GM23338 (cell line): ENCODE measurements at regions not wholly inside any gene's neighbourhood (a gene's known extent, or its start where the extent isn't known, plus 50 kb on each side); places are given as distances from the start of the nearest gene placed in this dataset.

ENCODE experiments used
- ATAC-seq: fragments of 200-7000 bp; cut with Tn5 transposase; 3 replicates; pipeline ENCODE4 v1.9.1; 2020
- DNase-seq: peaks from one replicate; pipeline ENCODE4 v3.0.0-alpha.2; 2015; ENCODE audit warnings: low spot score
- H2AFZ ChIP-seq: fragments of 200-600 bp; sonication (generic); 2 replicates; pipeline ENCODE4 v1.8.0; 2016; ENCODE audit warnings: antibody characterized with exemption, mild to moderate bottlenecking, moderate library complexity
- H3F3A ChIP-seq: fragments of 200-600 bp; sonication (generic); replicated peaks from 2 replicates; pipeline ENCODE4 v1.8.0; 2017; ENCODE audit warnings: antibody characterized with exemption, mixed run types, low read depth
- H3K27ac ChIP-seq: fragments of 200-600 bp; sonication (generic); 2 replicates; pipeline ENCODE4 v1.6.1; 2016; ENCODE audit warnings: low read depth
- H3K27me3 ChIP-seq: fragments of 200-600 bp; sonication (generic); 2 replicates; pipeline ENCODE4 v1.8.0; 2016; ENCODE audit warnings: mild to moderate bottlenecking, mixed run types, moderate library complexity; ENCODE audit not compliant: insufficient read depth
- H3K36me3 ChIP-seq: fragments of 200-600 bp; sonication (generic); 2 replicates; pipeline ENCODE4 v1.8.0; 2016; ENCODE audit warnings: mild to moderate bottlenecking; ENCODE audit not compliant: insufficient read depth
- H3K4me1 ChIP-seq: fragments of 200-600 bp; sonication (generic); 2 replicates; pipeline ENCODE4 v1.8.0; 2016; ENCODE audit warnings: mild to moderate bottlenecking, moderate library complexity; ENCODE audit not compliant: insufficient read depth
- H3K4me2 ChIP-seq: fragments of 200-600 bp; sonication (generic); 2 replicates; pipeline ENCODE4 v1.7.1; 2017; ENCODE audit warnings: mixed run types
- H3K4me3 ChIP-seq: fragments of 200-600 bp; sonication (generic); 2 replicates; pipeline ENCODE4 v1.6.1; 2016; ENCODE audit warnings: mixed run types
- H3K79me2 ChIP-seq: fragments of 200-600 bp; sonication (generic); replicated peaks from 2 replicates; pipeline ENCODE4 v1.8.0; 2017; ENCODE audit warnings: mild to moderate bottlenecking; ENCODE audit not compliant: insufficient read depth
- H3K9me2 ChIP-seq: fragments of 200-600 bp; sonication (generic); 2 replicates; pipeline ENCODE4 v1.8.0; 2017; ENCODE audit not compliant: insufficient read depth
- H4K20me1 ChIP-seq: fragments of 200-600 bp; sonication (generic); replicated peaks from 2 replicates; pipeline ENCODE4 v1.8.0; 2017; ENCODE audit warnings: mild to moderate bottlenecking; ENCODE audit not compliant: insufficient read depth
- H3K27ac Mint-ChIP-seq: 2 replicates; pipeline ENCODE4 v1.8.0; 2020; ENCODE audit warnings: inconsistent platforms, mild to moderate bottlenecking, moderate library complexity, mixed read lengths
- H3K27me3 Mint-ChIP-seq: 3 replicates; pipeline ENCODE4 v1.8.0; 2022; ENCODE audit warnings: low read depth, mild to moderate bottlenecking, moderate library complexity, mixed read lengths, inconsistent platforms; ENCODE audit not compliant: insufficient read depth, poor library complexity
- H3K36me3 Mint-ChIP-seq: 3 replicates; pipeline ENCODE4 v1.8.0; 2021; ENCODE audit warnings: low read depth, mild to moderate bottlenecking, inconsistent platforms, moderate library complexity, mixed read lengths
- H3K4me1 Mint-ChIP-seq: 3 replicates; pipeline ENCODE4 v1.8.0; 2020; ENCODE audit warnings: mild to moderate bottlenecking, inconsistent platforms, mixed read lengths
- H3K4me3 Mint-ChIP-seq: 3 replicates; pipeline ENCODE4 v1.8.0; 2021; ENCODE audit warnings: moderate library complexity, mild to moderate bottlenecking, inconsistent platforms, mixed read lengths
- H3K9me3 Mint-ChIP-seq: 3 replicates; pipeline ENCODE4 v1.8.0; 2020; ENCODE audit warnings: moderate library complexity, mild to moderate bottlenecking, inconsistent platforms, mixed read lengths
- EZH2 ChIP-seq: fragments of 200-600 bp; sonication (generic); IDR thresholded peaks from one replicate; pipeline ENCODE4 v1.8.0; 2017; ENCODE audit warnings: antibody characterized with exemption, mild to moderate bottlenecking, low read depth; ENCODE audit not compliant: unreplicated experiment
- NANOG ChIP-seq: IDR thresholded peaks from 2 replicates; pipeline ENCODE4 v1.6.1; 2016; ENCODE audit warnings: antibody characterized with exemption, borderline replicate concordance
- POLR2AphosphoS5 ChIP-seq: IDR thresholded peaks from 2 replicates; pipeline ENCODE4 v1.6.1; 2016; ENCODE audit warnings: antibody characterized with exemption, low read depth
- STAT1 ChIP-seq: IDR thresholded peaks from one replicate; pipeline ENCODE4 v1.6.1; 2016; ENCODE audit warnings: antibody characterized with exemption; ENCODE audit not compliant: unreplicated experiment
- ZNF114 ChIP-seq: fragments of 250-450 bp; sonication (Bioruptor Pico); IDR thresholded peaks from 2 replicates; pipeline ENCODE4 v1.5.0; 2020; ENCODE audit warnings: mild to moderate bottlenecking, moderate library complexity
- ZNF462 ChIP-seq: fragments of 250-450 bp; sonication (Bioruptor Pico); IDR thresholded peaks from 2 replicates; pipeline ENCODE4 v1.5.0; 2020; ENCODE audit warnings: mild to moderate bottlenecking, moderate library complexity

- TF ChIP-seq ZNF462 (CRISPR knock-in tag): no peak
These were observed 552.4 kb upstream of the DAB1 start (continued) for GRCh38 chr1:57976216-57976615.

DNA sequence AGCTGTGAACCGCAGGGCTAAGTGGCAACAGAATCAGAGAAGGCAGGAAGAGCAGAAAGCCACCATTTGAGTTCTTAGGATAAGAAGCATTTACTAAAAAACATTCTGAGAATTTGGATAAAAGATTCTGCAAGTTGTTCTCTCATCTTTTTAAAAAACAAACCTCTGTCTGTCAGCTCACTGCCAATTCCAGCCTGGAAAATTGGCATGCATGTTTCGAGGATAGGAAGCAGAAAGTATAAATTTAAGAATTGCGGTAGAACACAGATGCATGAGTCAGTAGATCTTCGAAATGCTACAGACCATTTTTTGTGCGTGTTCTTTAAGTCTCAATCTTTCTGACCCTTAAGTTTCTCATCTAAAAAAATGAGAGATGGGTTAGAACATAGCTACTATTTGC is 544.5 kb upstream of the DAB1 start:
- Histone ChIP-seq H3K27ac (0 out of 2 replicates have a peak overlapping the region, but pooled peaks have one; percentile 41), H3F3A (no peaks in the 10 kb centered on the region), H3K27me3 (no peaks in the 10 kb centered on the region), H3K4me2 (no peak overlapping the region), H3K4me1 (peaks cover 31% of the 10 kb centered on the region), H4K20me1 (no peaks in the 10 kb centered on the region), H2AFZ (no peak overlapping the region), H3K4me3 (no peak overlapping the region), H3K79me2 (no peaks in the 10 kb centered on the region), H3K36me3 (no peaks in the 10 kb centered on the region), H3K9me2 (no peaks in the 10 kb centered on the region; the same call in 1 of the 2 replicates)
- Mint-ChIP-seq H3K4me1 (peaks cover 36% of the 10 kb centered on the region), H3K36me3 (no peaks in the 10 kb centered on the region), H3K27me3 (no peaks in the 10 kb centered on the region), H3K27ac (no peak overlapping the region), H3K4me3 (no peak overlapping the region), H3K9me3 (peaks cover 3% of the 10 kb centered on the region; the same call in 1 of the 3 replicates)
- no peak for ATAC-seq
- DNase-seq: no peak
- TF ChIP-seq ZNF114 (CRISPR knock-in tag) (no peak), EZH2 (no peak), NANOG (no peak), STAT1 (no peak), POLR2AphosphoS5 (no peak), ZNF462 (CRISPR knock-in tag) (no peak)
